ENCODE measurements at regions not wholly inside any gene's neighbourhood (a gene's known extent, or its start where the extent isn't known, plus 50 kb on each side); places are given as distances from the start of the nearest gene placed in this dataset.

DNA sequence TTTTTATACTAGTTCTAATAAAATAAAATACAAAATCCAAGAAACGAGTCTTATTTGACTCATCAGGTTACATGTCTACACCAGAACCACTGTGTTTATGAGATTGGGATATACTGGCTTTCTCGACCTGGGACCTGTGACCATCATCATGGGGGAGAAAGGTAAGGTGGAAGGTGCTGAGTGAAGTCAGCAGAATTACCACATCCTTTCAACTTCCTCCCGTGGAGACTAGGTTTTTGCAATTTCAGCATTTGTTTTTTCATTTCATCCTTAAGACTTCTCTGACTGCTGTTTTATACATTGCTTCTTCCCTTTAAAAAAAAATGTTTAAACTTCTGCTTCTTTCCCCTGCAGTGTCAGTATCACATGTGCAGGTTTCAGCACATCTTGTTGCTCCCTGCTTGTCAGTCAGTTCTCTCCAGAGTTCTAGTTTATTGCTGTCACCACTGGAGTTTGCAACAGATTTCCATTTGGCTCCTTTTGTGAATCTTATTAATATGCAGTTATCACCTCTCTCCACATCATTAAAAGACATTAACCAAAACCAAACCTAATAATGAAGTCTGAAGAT lies 60.4 kb upstream of the HAO2 start:
- Histone ChIP-seq H3K36me3 (ENCODE audit: control insufficient read depth, insufficient read depth, low read length, severe bottlenecking) (no peaks in the 10 kb centered on the region), H3K9ac (ENCODE audit: low read length) (no peak overlapping the region), H3K9me3 (ENCODE audit: control insufficient read depth, low read length) (no peaks in the 10 kb centered on the region), H3K27me3 (replicated peaks; ENCODE audit: control insufficient read depth, insufficient read depth, low read length) (peaks cover 10% of the 10 kb centered on the region), H3K4me1 (ENCODE audit: control insufficient read depth, insufficient read depth, low read length) (peaks cover 15% of the 10 kb centered on the region), H3K4me3 (ENCODE audit: low read length) (no peak overlapping the region)
- no peak for DNase-seq (ENCODE audit: low read depth)

DNA sequence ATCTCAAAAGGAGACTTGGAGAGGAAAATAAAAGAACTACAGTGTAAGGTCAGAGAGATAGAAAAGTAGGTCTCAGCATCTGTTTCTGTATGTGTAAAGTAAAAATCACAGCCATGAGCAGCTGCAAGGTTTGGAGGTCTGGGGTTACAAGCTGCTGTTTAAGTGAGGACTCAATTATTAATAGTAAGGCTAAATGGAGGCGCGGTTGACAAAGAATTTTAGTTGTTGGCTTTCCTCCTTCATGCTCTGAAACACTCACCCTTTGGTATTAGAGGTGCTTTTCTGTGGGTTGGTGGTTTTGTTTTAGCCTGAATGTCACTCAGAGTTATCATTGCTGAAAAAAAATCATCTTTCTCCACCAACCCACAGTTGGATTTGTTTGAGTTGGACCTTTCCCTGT lies 59.8 kb upstream of the HAO2 start:
- Histone ChIP-seq H3K36me3 (ENCODE audit: control insufficient read depth, insufficient read depth, low read length, severe bottlenecking) (no peaks in the 10 kb centered on the region), H3K9ac (ENCODE audit: low read length) (no peak overlapping the region), H3K4me1 (ENCODE audit: control insufficient read depth, insufficient read depth, low read length) (peaks cover 9% of the 10 kb centered on the region), H3K27me3 (replicated peaks; ENCODE audit: control insufficient read depth, insufficient read depth, low read length) (peaks cover 10% of the 10 kb centered on the region), H3K4me3 (ENCODE audit: low read length) (no peak overlapping the region), H3K9me3 (ENCODE audit: control insufficient read depth, low read length) (no peaks in the 10 kb centered on the region)
- DNase-seq (ENCODE audit: low read depth), result no peak

DNA sequence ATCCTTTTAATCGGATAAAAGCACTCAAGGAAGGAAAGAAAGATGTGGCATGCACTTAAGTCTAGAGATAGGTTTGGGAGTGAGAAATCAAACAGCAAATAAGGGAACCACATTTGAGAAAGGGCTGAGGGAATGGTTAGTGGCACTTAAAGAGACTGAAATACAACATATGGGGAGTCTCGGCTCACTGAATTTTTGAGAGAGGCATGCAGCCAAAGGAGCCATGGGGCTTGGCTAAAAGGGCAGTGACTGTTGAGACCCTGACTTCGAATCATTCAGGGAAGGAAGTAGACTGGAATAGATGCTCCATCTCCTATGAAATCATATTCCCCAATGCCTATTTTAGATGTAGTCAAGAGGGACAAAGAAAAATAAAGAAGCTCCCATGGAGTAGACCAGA lies 58.3 kb upstream of the HAO2 start:
- DNase-seq (ENCODE audit: low read depth), result no peak
- no peak overlapping the region for H3K4me3 ChIP-seq (ENCODE audit: low read length)
- peaks cover 10% of the 10 kb centered on the region for H3K27me3 ChIP-seq (replicated peaks; ENCODE audit: control insufficient read depth, insufficient read depth, low read length)
- H3K4me1 ChIP-seq (ENCODE audit: control insufficient read depth, insufficient read depth, low read length), result no peaks in the 10 kb centered on the region
- H3K36me3 ChIP-seq (ENCODE audit: control insufficient read depth, insufficient read depth, low read length, severe bottlenecking), result no peaks in the 10 kb centered on the region
- no peak overlapping the region for H3K9ac ChIP-seq (ENCODE audit: low read length)
- no peaks in the 10 kb centered on the region for H3K9me3 ChIP-seq (ENCODE audit: control insufficient read depth, low read length)

DNA sequence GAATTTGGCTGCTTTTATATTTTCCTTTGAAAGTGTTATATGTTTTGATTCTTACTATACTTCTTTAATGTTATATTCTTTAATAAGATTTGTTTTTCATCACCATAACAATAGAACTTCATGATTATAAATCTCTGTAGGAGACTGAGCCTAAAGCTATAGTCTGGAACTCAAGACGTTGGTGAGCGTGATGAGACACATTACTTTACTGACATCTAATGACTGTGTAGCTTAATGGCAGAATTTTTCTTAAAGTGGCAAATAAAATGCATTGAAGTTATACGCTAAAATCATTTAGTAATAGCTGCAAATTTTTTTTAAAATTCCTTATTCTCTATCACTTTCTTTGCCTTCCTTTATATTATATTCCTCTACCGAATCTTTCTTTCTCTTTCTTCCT lies 56.1 kb upstream of the HAO2 start:
- DNase-seq (ENCODE audit: low read depth), result peak; percentile 8
- Histone ChIP-seq H3K36me3 (ENCODE audit: control insufficient read depth, insufficient read depth, low read length, severe bottlenecking) (no peaks in the 10 kb centered on the region), H3K4me1 (ENCODE audit: control insufficient read depth, insufficient read depth, low read length) (no peaks in the 10 kb centered on the region), H3K4me3 (ENCODE audit: low read length) (no peak overlapping the region), H3K27me3 (replicated peaks; ENCODE audit: control insufficient read depth, insufficient read depth, low read length) (peaks cover 10% of the 10 kb centered on the region), H3K9me3 (ENCODE audit: control insufficient read depth, low read length) (no peaks in the 10 kb centered on the region), H3K9ac (ENCODE audit: low read length) (no peak overlapping the region)

DNA sequence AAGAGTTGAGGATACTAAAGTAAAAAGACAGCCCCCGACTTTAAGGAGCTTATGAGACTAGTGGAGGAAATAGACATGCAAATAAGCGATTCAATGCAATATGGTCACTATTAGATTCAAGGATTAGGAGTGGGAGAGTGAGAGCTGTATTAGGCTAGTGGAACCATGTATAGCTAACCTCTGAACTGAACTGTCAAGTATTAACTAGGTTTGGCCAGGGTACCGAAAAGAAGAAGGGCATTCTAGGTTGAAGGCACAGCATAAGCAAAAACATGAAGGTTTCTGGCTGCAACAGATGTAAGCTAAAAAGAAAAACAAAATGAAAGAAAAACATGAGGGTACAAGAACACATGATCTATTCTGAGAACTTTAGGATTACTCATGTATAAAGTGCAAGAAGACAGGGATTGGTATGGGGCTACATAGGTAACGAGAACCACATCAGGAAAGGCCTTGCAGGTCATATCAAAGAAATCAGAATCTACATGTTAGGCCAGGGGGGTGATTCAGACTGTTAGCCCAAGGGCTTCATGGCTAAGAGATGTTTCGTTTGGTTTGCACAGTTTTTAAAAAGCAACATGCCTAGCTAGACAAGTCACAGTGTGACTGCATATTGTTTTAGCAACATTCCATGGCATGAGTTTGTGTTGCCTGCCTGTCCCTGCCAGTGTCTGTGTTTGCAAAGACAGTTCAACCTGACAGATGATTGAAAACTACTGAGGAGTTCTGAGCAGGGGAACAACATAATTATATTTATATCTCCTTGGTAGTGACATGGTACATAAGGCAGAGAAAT lies 54.4 kb upstream of the HAO2 start:
- peaks cover 7% of the 10 kb centered on the region for H3K27me3 ChIP-seq (replicated peaks; ENCODE audit: control insufficient read depth, insufficient read depth, low read length)
- no peaks in the 10 kb centered on the region for H3K36me3 ChIP-seq (ENCODE audit: control insufficient read depth, insufficient read depth, low read length, severe bottlenecking)
- no peak overlapping the region for H3K4me3 ChIP-seq (ENCODE audit: low read length)
- H3K9me3 ChIP-seq (ENCODE audit: control insufficient read depth, low read length), result no peaks in the 10 kb centered on the region
- no peak for DNase-seq (ENCODE audit: low read depth)
- no peak overlapping the region for H3K9ac ChIP-seq (ENCODE audit: low read length)
- no peaks in the 10 kb centered on the region for H3K4me1 ChIP-seq (ENCODE audit: control insufficient read depth, insufficient read depth, low read length)

DNA sequence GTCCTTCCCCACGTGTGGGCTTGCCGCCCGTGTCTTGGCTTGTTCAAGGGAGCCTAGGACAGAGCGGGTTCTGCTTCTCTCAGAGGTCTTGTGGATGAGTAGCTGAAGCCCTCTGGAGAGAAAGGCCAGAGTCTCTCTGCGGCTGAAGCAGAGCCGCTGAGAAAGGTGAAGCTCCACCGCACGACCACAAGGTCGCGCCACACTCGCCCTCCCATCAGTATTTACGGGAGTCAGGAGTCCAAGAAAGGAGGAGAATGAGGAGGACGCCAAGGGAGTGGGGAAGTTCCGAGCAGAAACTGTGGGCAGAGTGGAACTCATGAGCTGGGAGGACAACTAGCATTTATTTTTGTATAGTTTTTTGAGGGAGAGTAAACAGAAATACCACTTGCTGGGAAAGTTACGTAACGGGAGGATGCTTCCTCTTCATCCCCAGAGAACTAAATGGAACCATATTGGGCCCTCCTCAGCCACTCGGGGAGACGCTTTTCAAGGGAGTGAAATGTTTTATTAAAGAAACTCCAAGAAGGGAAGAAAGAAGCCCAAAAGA lies 51.6 kb upstream of the HAO2 start:
- H3K9me3 ChIP-seq (ENCODE audit: control insufficient read depth, low read length), result no peaks in the 10 kb centered on the region
- no peaks in the 10 kb centered on the region for H3K27me3 ChIP-seq (replicated peaks; ENCODE audit: control insufficient read depth, insufficient read depth, low read length)
- H3K36me3 ChIP-seq (ENCODE audit: control insufficient read depth, insufficient read depth, low read length, severe bottlenecking), result no peaks in the 10 kb centered on the region
- no peak overlapping the region for H3K4me3 ChIP-seq (ENCODE audit: low read length)
- H3K4me1 ChIP-seq (ENCODE audit: control insufficient read depth, insufficient read depth, low read length), result no peaks in the 10 kb centered on the region
- DNase-seq (ENCODE audit: low read depth), result no peak
- no peak overlapping the region for H3K9ac ChIP-seq (ENCODE audit: low read length)

DNA sequence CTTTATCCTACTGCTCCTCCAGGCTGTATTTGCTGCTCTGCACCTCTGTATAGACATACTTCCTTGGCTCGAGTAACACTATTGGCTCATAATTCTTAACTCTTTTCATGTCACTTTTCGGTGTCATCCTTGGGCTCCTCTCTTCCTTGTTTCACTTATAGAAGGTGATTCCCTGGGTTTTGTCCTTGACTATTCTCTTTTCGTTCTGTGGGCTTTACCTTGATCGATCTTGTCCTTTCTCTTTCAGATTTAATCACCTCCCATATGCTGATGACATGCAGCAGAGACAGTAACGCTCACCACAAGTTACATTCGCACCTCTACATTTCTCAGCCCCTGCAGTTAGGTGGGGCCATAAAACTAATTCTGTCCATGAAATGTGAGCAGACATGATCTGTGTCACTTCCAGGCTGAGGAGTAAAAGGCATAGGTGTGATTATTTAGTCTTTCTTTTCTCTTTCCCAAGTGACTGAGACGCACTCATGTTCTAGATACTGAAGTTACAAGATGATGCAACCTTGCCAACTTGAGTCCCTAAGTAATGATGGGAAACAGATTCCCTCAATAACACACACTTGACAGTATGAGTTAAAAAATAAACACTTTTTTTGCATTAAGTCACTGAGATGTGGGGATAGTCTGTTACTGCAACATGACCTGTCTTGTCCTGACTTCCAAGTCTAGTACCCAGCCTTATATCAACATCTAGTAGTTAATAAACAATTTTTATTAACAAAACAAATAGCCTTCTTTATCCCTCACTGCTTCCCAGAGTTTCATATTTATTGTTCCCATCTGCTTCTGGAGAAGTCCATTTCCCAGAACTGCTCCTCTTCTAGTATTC lies 49.9 kb upstream of the HAO2 start:
- no peaks in the 10 kb centered on the region for H3K9me3 ChIP-seq (ENCODE audit: control insufficient read depth, low read length)
- H3K4me3 ChIP-seq (ENCODE audit: low read length), result no peak overlapping the region
- no peak for DNase-seq (ENCODE audit: low read depth)
- H3K4me1 ChIP-seq (ENCODE audit: control insufficient read depth, insufficient read depth, low read length), result no peaks in the 10 kb centered on the region
- no peak overlapping the region for H3K9ac ChIP-seq (ENCODE audit: low read length)
- H3K36me3 ChIP-seq (ENCODE audit: control insufficient read depth, insufficient read depth, low read length, severe bottlenecking), result no peaks in the 10 kb centered on the region
- no peaks in the 10 kb centered on the region for H3K27me3 ChIP-seq (replicated peaks; ENCODE audit: control insufficient read depth, insufficient read depth, low read length)

Measured in adipocyte (in vitro differentiated cells).